Astrocyte of the spinal cord (primary cell): ENCODE measurements at regions not wholly inside any gene's neighbourhood (a gene's known extent, or its start where the extent isn't known, plus 50 kb on each side); places are given as distances from the start of the nearest gene placed in this dataset.

ENCODE experiments used
- DNase-seq: peaks from one replicate; pipeline ENCODE4 v3.0.0; 2011; ENCODE audit warnings: low read depth, low spot score
- H3K4me3 ChIP-seq: 2 replicates; pipeline ENCODE4 v1.5.1; 2011; ENCODE audit warnings: low read depth, mild to moderate bottlenecking, low read length, moderate library complexity
- CTCF ChIP-seq: IDR thresholded peaks from 2 replicates; pipeline ENCODE4 v1.5.1; 2012; ENCODE audit warnings: low read depth, mild to moderate bottlenecking, low read length, inconsistent platforms
- in situ Hi-C: cut with HindIII; loops from 2 replicates; pipeline ENCODE4 v1.10.0; 2017; ENCODE audit warnings: low sequenced_read_pairs

GRCh38 chr9:6076851-6077250 is 61.4 kb upstream of the RANBP6 start:
- DNase-seq, result no peak
- in situ Hi-C loops, result no loop called here
- no peak overlapping the region for H3K4me3 ChIP-seq
- TF ChIP-seq CTCF, result no peak

DNA sequence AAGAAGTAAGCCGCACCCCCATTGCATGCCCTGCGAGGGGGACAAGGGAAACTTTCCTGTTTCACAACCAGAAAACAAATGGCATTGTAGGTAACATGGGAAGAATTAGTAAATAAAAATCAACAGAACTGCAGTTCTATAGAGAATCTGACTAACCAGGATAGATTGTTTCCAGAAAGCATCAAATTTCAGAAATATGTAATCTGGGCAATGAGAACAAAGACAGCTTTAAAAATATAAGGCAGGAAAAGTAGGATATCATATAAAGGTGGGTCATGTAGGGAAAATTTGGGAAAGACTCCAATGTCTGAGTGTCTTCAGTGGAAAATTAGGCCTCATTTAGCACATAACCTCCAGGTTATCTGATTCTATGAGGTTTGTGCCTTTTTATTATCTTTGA is 58.3 kb upstream of the RANBP6 start:
- in situ Hi-C loops, result no loop called here
- H3K4me3 ChIP-seq, result no peak overlapping the region
- no peak for TF ChIP-seq CTCF
- DNase-seq, result no peak

GRCh38 chr9:6072865-6073264 is 57.4 kb upstream of the RANBP6 start:
- no peak for DNase-seq
- in situ Hi-C loops, result no loop called here
- H3K4me3 ChIP-seq, result no peak overlapping the region
- TF ChIP-seq CTCF, result no peak

DNA sequence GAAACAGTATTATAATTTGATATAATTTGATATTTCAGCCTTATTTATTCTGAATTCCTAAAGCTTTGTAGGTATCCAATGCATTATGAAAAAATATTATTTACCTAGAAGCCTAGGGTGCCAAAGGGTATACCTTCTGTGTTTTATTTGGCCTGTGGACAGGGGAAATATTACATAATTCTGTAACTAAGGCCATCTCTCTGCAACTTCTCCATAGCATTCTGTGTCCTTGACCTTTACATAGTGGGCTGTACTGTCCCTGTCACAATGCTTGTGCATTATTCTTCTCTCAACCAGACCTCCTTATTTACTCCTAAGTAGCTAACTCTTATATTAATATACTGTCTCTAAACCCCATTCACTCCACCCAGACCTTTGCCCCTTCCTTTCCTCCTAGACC is 57.0 kb upstream of the RANBP6 start:
- in situ Hi-C loops, result no loop called here
- no peak for DNase-seq
- no peak overlapping the region for H3K4me3 ChIP-seq
- TF ChIP-seq CTCF, result no peak

DNA sequence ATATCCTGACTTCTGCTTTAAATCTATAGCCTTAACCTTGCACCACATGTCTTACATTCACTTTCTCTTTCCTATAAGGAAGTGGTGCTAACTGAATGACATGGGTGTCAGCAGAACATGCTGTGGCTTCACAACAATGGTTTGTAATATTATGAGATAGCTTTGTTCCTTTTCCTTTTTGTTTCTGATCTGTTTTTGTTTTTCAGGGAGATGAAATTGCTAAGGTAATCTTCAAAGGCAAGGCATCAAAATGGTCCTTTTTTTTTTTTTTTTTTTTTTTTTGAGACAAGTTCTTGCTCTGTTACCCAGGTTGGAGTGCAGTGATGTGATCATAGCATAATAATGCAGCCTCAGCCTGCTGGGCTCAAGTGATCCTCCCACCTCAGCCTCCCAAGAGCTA is 53.6 kb upstream of the RANBP6 start:
- DNase-seq, result no peak
- in situ Hi-C loops, result no loop called here
- no peak for TF ChIP-seq CTCF
- no peak overlapping the region for H3K4me3 ChIP-seq

GRCh38 chr9:6067426-6067825 is 52.0 kb upstream of the RANBP6 start:
- H3K4me3 ChIP-seq, result no peak overlapping the region
- in situ Hi-C loops, result no loop called here
- TF ChIP-seq CTCF, result no peak
- no peak for DNase-seq
